Ovary (tissue), 7 donors: ENCODE measurements at regions not wholly inside any gene's neighbourhood (a gene's known extent, or its start where the extent isn't known, plus 50 kb on each side); places are given as distances from the start of the nearest gene placed in this dataset.

Experiments used
- DNase-seq, 5 donors: peaks; one replicate each; pipeline ENCODE4 v3.0.0-alpha.2; 2019 to 2020
- H3K27ac ChIP-seq, 2 donors: fragments of 200-600 bp; one replicate each; pipeline versions ENCODE4 v1.5.1 to v1.8.0; 2019 to 2022
- H3K27me3 ChIP-seq: fragments of 200-600 bp; one replicate; pipeline ENCODE4 v1.8.0; 2022
- H3K36me3 ChIP-seq: fragments of 200-600 bp; sonication (generic); one replicate; pipeline ENCODE4 v1.5.1; 2019
- H3K4me1 ChIP-seq: one replicate; pipeline ENCODE4 v1.8.1; 2013; ENCODE audit warnings: mild to moderate bottlenecking, moderate library complexity; ENCODE audit not compliant: insufficient read depth
- H3K4me3 ChIP-seq: fragments of 200-600 bp; sonication (generic); one replicate; pipeline ENCODE4 v1.5.1; 2017
- H3K9me3 ChIP-seq, 2 donors: fragments of 200-600 bp in 1 of 2; sonication (generic) in 1 of 2; one replicate each; pipeline versions ENCODE4 v1.5.1 to v1.8.1; 2013 to 2019; ENCODE audit warnings: mild to moderate bottlenecking in 1 of 2, moderate library complexity in 1 of 2
- CTCF ChIP-seq, 3 donors: fragments of 450-650 bp in 2 of 3; fragments of 200-600 bp in 1 of 3; IDR thresholded peaks; one replicate each; pipeline versions ENCODE4 v1.5.1 to v1.8.0; 2016 to 2022; ENCODE audit warnings: antibody characterized with exemption in 3 of 3, mild to moderate bottlenecking in 1 of 3
- EP300 ChIP-seq: sonication (generic); formaldehyde crosslinking; IDR thresholded peaks from one replicate; pipeline ENCODE4 v1.6.1; 2017; ENCODE audit warnings: antibody characterized with exemption
- POLR2A ChIP-seq: fragments of 450-650 bp; IDR thresholded peaks from one replicate; pipeline ENCODE4 v1.6.1; 2017; ENCODE audit warnings: antibody characterized with exemption, mild to moderate bottlenecking, moderate library complexity
- WGBS, 3 donors: extraction: QIAGEN DNeasy Blood & Tissue Kit in 1 of 3; methylation state at CpG; one replicate each; pipeline versions ENCODE4 v1.1.5 to v1.1.7; 2013 to 2017; 5-methylcytosine and 5-hydroxymethylcytosine counted together
- intact Hi-C, 4 donors: fragments of 100-400 bp; cut with DNase I; formaldehyde crosslinking; loops; one replicate each; pipeline versions ENCODE4 v1.11.0 to v1.15.1; 2022 to 2023
- donor health status: DM: no; HTN: no; CAD: no; lungs with moderate emphysema.
- donor health status: DM: no; HTN: no; CAD: no.
- donor health status: Bipolar disorder and iron deficiency.
- donor health status: DM: no; HTN: no; CAD: no.
- donor health status: DM: yes; HTN: yes; CAD: no.

DNA sequence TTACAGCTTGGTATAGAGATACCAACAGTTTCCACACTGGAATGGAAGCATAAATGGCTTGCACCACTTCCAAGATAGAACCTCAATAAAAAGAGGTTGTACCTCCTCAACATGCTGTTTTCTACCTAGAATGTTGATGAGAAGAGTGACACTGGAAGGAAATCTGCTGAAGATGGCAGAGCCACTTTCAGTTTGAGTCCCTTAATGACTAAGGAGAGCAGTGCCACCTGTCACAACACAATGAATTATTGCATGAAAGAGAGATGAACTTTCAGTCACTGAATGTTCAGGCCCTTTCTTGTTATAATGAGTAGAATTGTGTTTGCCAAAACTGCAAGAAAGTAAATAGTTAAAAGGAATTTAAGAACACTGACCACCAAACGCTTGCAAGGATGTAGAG is 958.5 kb downstream of the DTWD2 start:
- no peak overlapping the region for H3K4me3 ChIP-seq
- no peak overlapping the region for H3K27ac ChIP-seq
- H3K9me3 ChIP-seq = no peaks in the 10 kb centered on the region
- no peaks in the 10 kb centered on the region for H3K27me3 ChIP-seq
- DNase-seq = no peak
- TF ChIP-seq EP300 (no peak), POLR2A (no peak), CTCF (IDR thresholded peaks at IDR 0.05) (no peak)
- H3K36me3 ChIP-seq = no peaks in the 10 kb centered on the region
- no peaks in the 10 kb centered on the region for H3K4me1 ChIP-seq
- WGBS, 3 donors = 72 to 81% (median 78%) methylated on average over 1 of the region's 1 CpG
- intact Hi-C loops = no loop called here

GRCh38 chr5:118022062-118022461 is 966.3 kb downstream of the DTWD2 start:
- no peak overlapping the region for H3K27ac ChIP-seq
- 90 to 93% (median 91%) methylated on average over 2 of the region's 2 CpGs for WGBS, 3 donors
- no peak for DNase-seq
- H3K4me3 ChIP-seq = no peak overlapping the region
- no peaks in the 10 kb centered on the region for H3K9me3 ChIP-seq
- H3K36me3 ChIP-seq = no peaks in the 10 kb centered on the region
- intact Hi-C loops = no loop called here
- H3K27me3 ChIP-seq = no peaks in the 10 kb centered on the region
- no peaks in the 10 kb centered on the region for H3K4me1 ChIP-seq
- TF ChIP-seq EP300 (no peak), CTCF (IDR thresholded peaks at IDR 0.05) (no peak), POLR2A (no peak)

DNA sequence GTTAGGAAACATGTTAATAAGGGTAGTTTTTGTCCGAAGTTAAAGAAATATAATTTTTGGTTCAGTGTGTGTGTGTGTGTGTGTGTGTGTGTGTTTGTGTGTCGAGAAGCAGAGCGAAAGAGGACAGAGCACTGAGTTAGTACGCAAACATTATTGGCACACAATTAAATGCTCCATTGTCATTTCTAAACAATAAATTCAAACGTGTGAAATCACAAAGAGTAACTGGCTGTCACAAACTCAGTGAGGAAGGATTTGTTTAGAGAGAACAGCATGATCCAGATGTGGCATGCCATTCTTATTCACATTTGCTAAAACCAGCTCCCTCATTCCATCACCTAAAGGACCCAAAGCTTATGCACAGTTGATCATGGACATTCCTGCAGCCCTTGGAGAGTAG is 970.8 kb downstream of the DTWD2 start:
- Histone ChIP-seq H3K27ac (no peak overlapping the region), H3K4me1 (no peaks in the 10 kb centered on the region), H3K27me3 (no peaks in the 10 kb centered on the region), H3K4me3 (no peak overlapping the region), H3K36me3 (no peaks in the 10 kb centered on the region), H3K9me3 (no peaks in the 10 kb centered on the region)
- WGBS, 3 donors = 86 to 90% (median 90%) methylated on average over 5 of the region's 5 CpGs
- DNase-seq = no peak
- intact Hi-C loops = no loop called here
- TF ChIP-seq CTCF (IDR thresholded peaks at IDR 0.05) = no peak
- no peak for TF ChIP-seq EP300
- no peak for TF ChIP-seq POLR2A

DNA sequence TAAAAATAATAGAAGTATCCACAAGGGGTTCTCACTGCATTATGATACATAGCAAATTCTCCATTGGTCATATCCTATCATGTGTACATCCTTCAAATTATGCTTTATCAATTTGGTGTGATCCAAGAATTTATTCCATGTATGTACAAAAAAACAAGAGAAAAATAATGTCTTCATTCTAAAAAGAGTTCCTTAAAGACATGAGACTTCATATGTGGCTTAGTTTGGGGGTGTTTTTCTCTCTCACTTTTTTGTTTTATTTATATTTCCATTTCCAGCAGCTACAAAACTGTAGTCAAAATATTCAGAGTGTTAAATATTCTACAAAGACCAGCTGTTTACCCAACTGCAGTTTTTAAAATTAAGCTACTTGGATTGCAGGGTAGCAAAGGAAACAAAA is 972.0 kb downstream of the DTWD2 start:
- Histone ChIP-seq H3K27ac (no peak overlapping the region), H3K36me3 (no peaks in the 10 kb centered on the region), H3K4me1 (no peaks in the 10 kb centered on the region), H3K9me3 (no peaks in the 10 kb centered on the region), H3K4me3 (no peak overlapping the region), H3K27me3 (no peaks in the 10 kb centered on the region)
- TF ChIP-seq EP300 (no peak), CTCF (IDR thresholded peaks at IDR 0.05) (no peak), POLR2A (no peak)
- no peak for DNase-seq
- intact Hi-C loops = no loop called here

DNA sequence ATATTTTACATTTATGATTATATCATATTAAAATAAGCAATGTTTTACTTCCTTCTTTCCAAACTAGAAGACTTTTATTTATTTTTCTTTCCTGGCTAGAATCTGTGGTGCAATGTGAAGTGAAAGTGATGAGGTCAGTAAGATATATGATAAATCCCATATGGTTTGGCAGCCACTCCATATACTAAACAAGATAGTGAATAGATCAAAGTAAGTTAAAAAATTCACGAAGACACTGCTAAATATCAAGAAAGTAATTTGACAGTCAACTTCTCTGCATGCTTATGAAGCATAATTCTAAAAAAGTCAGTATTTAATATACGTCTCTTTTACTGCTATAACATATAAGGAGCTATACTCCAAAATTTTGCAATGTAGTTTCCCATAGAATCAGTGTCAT is 972.8 kb downstream of the DTWD2 start:
- intact Hi-C loops = no loop called here
- no peak overlapping the region for H3K4me3 ChIP-seq
- TF ChIP-seq EP300 = no peak
- no peak for TF ChIP-seq POLR2A
- no peak for TF ChIP-seq CTCF (IDR thresholded peaks at IDR 0.05)
- H3K9me3 ChIP-seq = no peaks in the 10 kb centered on the region
- no peaks in the 10 kb centered on the region for H3K36me3 ChIP-seq
- no peaks in the 10 kb centered on the region for H3K4me1 ChIP-seq
- no peak for DNase-seq
- 67 to 74% (median 73%) methylated on average over 2 of the region's 2 CpGs for WGBS, 3 donors
- no peaks in the 10 kb centered on the region for H3K27me3 ChIP-seq
- no peak overlapping the region for H3K27ac ChIP-seq
